H54 (cell line): ENCODE measurements at regions not wholly inside any gene's neighbourhood (a gene's known extent, or its start where the extent isn't known, plus 50 kb on each side); places are given as distances from the start of the nearest gene placed in this dataset.
"Not testable (repeated sequence)": the region's sequence is repeated elsewhere in the genome, so short reads cannot be mapped to it uniquely, and the experiment has no call there.

ENCODE experiments used
- DNase-seq: peaks from one replicate; pipeline ENCODE4 v3.0.0; 2011; ENCODE audit warnings: low spot score, mixed read lengths; ENCODE audit not compliant: insufficient read length
- FAIRE-seq: peaks from 3 replicates; lab custom pipeline; 2011; peaks lifted over from hg19 to GRCh38; lab: Jason Lieb, UNC
- POLR2A ChIP-seq: IDR thresholded peaks from 2 replicates; pipeline ENCODE4 v1.6.1; 2011; ENCODE audit warnings: low read depth, mild to moderate bottlenecking, low read length

DNA sequence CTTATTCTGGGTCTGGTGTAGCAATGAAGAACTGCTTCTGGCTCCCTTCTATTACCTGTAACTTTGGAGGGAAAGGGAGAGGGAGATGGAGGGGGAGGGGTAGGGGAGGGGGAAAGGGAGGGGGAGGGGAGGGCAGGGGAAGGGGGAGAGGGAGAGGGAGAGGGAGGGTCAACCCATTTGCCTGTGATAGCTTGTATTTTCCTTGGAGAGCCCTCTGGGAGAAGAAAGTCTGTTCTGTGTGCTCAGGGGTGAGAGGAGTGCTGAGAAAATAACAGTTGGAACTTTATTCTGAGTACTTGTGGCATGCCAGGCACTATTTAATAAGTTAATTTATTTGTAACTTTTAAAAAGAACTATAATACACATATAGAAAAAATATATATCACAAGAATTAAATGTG, 70.7 kb upstream of the TSPAN2 start:
- DNase-seq (no peak), FAIRE-seq (no peak)
- TF ChIP-seq POLR2A: no peak

- DNase-seq (no peak), FAIRE-seq (peak; percentile 72)
- TF ChIP-seq POLR2A: no peak
These were observed 68.9 kb upstream of the TSPAN2 start for GRCh38 chr1:115158181-115158580.

- TF ChIP-seq POLR2A: no peak
- no peak for FAIRE-seq
- no peak for DNase-seq
These were observed 67.6 kb upstream of the TSPAN2 start for GRCh38 chr1:115156826-115157468.

- FAIRE-seq (no peak), DNase-seq (no peak)
- TF ChIP-seq POLR2A: no peak
These were observed 64.8 kb upstream of the TSPAN2 start for GRCh38 chr1:115153966-115154557.

DNA sequence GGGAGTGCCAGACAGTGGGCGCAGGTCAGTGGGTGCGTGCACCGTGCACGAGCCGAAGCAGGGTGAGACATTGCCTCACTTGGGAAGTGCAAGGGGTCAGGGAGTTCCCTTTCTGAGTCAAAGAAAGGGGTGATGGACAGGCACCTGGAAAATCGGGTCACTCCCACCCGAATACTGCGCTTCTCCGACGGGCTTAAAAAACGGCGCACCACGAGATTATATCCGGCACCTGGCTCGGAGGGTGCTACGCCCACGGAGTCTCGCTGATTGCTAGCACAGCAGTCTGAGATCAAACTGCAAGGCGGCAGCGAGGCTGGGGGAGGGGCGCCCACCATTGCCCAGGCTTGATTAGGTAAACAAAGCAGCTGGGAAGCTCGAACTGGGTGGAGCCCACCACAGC, 58.6 kb upstream of the TSPAN2 start:
- FAIRE-seq, DNase-seq: not testable (repeated sequence)

DNA sequence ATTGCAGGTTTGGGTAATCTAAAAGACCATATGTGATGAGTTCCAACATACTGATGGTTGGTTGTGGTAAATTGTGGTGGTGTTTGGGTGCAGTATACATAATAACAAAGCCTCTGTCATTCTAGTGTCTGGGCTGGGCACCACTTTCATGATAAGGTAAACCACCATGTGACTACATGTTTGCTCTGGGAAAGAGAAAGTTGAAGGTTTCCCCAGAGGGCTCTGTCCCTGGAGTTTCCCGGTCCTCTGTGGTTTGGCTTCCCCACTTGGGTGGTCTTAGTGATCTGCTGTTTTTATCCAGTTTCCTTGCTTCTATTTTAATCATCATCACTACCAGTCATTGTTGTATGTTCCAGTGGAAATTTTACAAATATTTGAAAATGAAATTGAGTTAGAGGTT, 55.9 kb upstream of the TSPAN2 start:
- DNase-seq: no peak
- no peak for TF ChIP-seq POLR2A
- no peak for FAIRE-seq

- DNase-seq (no peak), FAIRE-seq (no peak)
- TF ChIP-seq POLR2A: no peak
These were observed 54.9 kb upstream of the TSPAN2 start for GRCh38 chr1:115144176-115144575.

DNA sequence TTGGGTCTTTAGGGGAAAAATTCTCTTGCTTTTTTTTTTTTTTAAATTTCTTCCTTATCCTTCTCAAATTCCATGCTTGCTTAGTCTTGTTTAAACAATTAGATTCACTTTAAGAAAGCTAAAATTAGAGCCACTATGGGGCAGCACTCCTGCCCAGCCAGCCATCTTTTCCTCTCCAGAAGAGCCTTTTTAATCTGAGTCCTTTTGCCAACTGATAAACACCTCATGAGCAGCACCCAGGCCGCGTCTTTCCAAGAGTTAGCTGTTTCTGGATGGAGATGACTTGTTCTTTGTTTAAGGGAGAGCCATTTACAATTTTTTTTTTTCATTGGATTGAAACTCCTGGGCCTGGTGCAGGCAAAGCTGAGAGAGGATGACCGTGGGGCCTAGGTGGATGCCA, 53.3 kb upstream of the TSPAN2 start:
- FAIRE-seq (no peak), DNase-seq (no peak)

DNA sequence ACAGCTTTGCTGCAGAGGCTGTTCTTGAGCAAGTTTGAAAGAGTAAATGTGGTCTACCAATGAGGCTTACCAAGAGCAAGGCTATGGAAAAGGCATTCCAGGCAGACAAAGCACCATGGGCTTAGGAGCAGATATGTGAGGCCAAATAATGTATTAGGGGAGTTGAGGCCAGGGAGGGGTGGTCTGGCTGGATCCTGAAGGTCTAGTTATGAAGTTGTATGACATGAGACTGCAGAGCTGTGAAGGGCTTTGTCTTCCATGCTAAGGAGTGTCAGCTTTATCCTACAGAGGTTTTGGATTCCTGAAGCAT, 51.8 kb upstream of the TSPAN2 start:
- FAIRE-seq (no peak), DNase-seq (no peak)
- no peak for TF ChIP-seq POLR2A

More for the DNA sequence above, 53.3 kb upstream of the TSPAN2 start:
- TF ChIP-seq POLR2A: no peak

DNA sequence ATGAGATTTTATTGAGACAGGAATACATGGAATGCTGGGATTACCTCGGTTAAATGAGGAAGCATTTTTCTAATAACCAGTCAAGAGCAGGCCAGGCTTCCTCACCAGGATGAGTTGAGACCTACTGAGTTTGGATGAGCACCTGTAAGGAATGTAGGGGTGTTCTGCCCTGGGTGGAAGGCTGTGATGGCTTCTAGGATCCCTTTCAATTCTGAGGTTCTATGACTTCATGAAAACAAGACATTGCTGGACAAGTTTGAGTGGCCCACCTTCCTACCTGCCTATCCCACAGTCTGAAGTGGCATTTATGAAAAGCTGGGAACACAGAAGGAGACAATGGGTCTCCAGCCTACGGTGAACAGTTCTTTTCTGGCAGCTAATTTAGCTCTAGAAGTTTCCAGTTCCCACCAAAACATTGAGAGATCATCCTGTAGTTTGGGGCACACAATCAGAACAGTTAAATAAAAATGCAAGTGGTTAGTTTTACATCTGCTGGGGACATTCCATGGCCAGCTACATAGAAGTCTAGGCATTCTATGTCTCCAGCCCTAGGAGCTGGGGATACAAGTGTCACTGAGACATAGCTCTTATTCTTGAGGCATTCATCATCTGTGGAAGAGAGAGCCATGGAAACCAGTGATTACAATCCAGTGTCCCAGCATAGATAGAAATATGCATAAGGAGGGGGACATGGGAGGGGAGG, 51.3 kb upstream of the TSPAN2 start:
- DNase-seq (no peak), FAIRE-seq (no peak)
- no peak for TF ChIP-seq POLR2A

DNA sequence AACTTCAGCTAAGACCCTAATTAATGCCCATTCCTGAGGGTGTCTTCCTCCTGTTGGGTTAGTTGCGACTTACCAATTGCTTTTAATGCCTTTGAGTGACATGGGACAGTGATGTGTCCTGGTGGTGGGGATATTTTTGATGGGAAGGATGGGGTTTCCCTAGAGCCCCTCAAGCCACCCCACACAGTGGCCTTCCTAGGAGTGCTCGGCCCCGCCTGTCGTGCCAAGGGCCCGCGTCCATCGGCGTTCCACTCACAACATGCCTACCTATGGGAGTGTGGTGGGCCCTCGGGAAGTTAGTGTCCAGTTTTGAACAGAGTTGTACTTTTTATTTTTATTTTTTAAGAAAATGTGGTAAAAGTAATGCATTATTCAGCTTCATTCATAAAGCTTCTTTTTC, 50.1 kb upstream of the TSPAN2 start:
- no peak for FAIRE-seq
- DNase-seq: no peak
- no peak for TF ChIP-seq POLR2A
